OCI-LY1 (cell line): ENCODE measurements at regions not wholly inside any gene's neighbourhood (a gene's known extent, or its start where the extent isn't known, plus 50 kb on each side); places are given as distances from the start of the nearest gene placed in this dataset.

ENCODE experiments used
- H2AFZ ChIP-seq: fragments of 200-600 bp; sonication (generic), shearing (Covaris generic); 2 replicates; pipeline ENCODE4 v1.6.0; 2014; ENCODE audit warnings: antibody characterized with exemption, mild to moderate bottlenecking, low read length
- H3F3A ChIP-seq: fragments of 200-600 bp; sonication (generic), shearing (Covaris generic); 2 replicates; pipeline ENCODE4 v1.6.0; 2014; ENCODE audit warnings: mild to moderate bottlenecking, antibody characterized with exemption, low read length, moderate library complexity; ENCODE audit not compliant: insufficient read depth
- H3K27ac ChIP-seq: fragments of 200-600 bp; sonication (generic); 2 replicates; pipeline ENCODE4 v1.5.1; 2014; ENCODE audit warnings: low read length, mixed run types, mild to moderate bottlenecking, low read depth; ENCODE audit not compliant: poor library complexity, severe bottlenecking
- H3K27me3 ChIP-seq: fragments of 200-600 bp; sonication (generic); 2 replicates; pipeline ENCODE4 v1.6.0; 2014; ENCODE audit warnings: antibody characterized with exemption, mild to moderate bottlenecking, low read length, moderate library complexity; ENCODE audit not compliant: insufficient read depth
- H3K36me3 ChIP-seq: fragments of 200-600 bp; sonication (generic); 2 replicates; pipeline ENCODE4 v1.6.1; 2014; ENCODE audit warnings: mild to moderate bottlenecking, antibody characterized with exemption, low read length, moderate library complexity, mixed read lengths; ENCODE audit not compliant: insufficient read depth
- H3K4me1 ChIP-seq: fragments of 200-600 bp; sonication (generic); 2 replicates; pipeline ENCODE4 v1.5.1; 2014; ENCODE audit warnings: mild to moderate bottlenecking, low read length, moderate library complexity; ENCODE audit not compliant: insufficient read depth, severe bottlenecking
- H3K4me2 ChIP-seq: fragments of 200-600 bp; sonication (generic), shearing (Covaris generic); 2 replicates; pipeline ENCODE4 v1.6.1; 2014; ENCODE audit warnings: low read length
- H3K4me3 ChIP-seq: fragments of 200-600 bp; sonication (generic); 2 replicates; pipeline ENCODE4 v1.5.1; 2014; ENCODE audit warnings: low read length, low read depth, mild to moderate bottlenecking, mixed read lengths; ENCODE audit not compliant: poor library complexity, severe bottlenecking
- H3K79me2 ChIP-seq: fragments of 200-600 bp; shearing (Covaris generic); 2 replicates; pipeline ENCODE4 v1.6.1; 2016; ENCODE audit warnings: mixed run types, low read length, mixed read lengths; ENCODE audit not compliant: insufficient read depth
- H3K9ac ChIP-seq: fragments of 200-600 bp; sonication (generic), shearing (Covaris generic); 2 replicates; pipeline ENCODE4 v1.6.1; 2014; ENCODE audit warnings: mild to moderate bottlenecking, low read length, mixed read lengths
- H3K9me2 ChIP-seq: fragments of 200-600 bp; sonication (generic), shearing (Covaris generic); 2 replicates; pipeline ENCODE4 v1.6.1; 2014; ENCODE audit warnings: low read depth, mild to moderate bottlenecking, low read length, mixed read lengths
- H3K9me3 ChIP-seq: fragments of 200-600 bp; shearing (Covaris generic); 2 replicates; pipeline ENCODE4 v1.6.1; 2014; ENCODE audit warnings: low read length, mixed read lengths
- H4K20me1 ChIP-seq: fragments of 200-600 bp; sonication (generic), shearing (Covaris generic); 2 replicates; pipeline ENCODE4 v1.6.0; 2016; ENCODE audit warnings: mild to moderate bottlenecking, low read length; ENCODE audit not compliant: insufficient read depth
- CTCF ChIP-seq: fragments of 200-600 bp; sonication (generic), shearing (Covaris generic); IDR thresholded peaks from 2 replicates; pipeline ENCODE4 v1.5.1; 2017; ENCODE audit warnings: mild to moderate bottlenecking, antibody characterized with exemption, low read length, moderate library complexity, mixed read lengths
- EZH2 ChIP-seq: fragments of 200-600 bp; sonication (generic), shearing (Covaris generic); IDR thresholded peaks from 2 replicates; pipeline ENCODE4 v1.8.0; 2017; ENCODE audit warnings: borderline replicate concordance, mixed run types, mild to moderate bottlenecking, antibody characterized with exemption, low read length, moderate library complexity, mixed read lengths

- Histone ChIP-seq H3K9me2 (no peaks in the 10 kb centered on the region), H3K4me2 (no peak overlapping the region), H3K27ac (no peak overlapping the region), H3K27me3 (no peaks in the 10 kb centered on the region), H2AFZ (no peak overlapping the region), H3F3A (no peaks in the 10 kb centered on the region), H3K36me3 (no peaks in the 10 kb centered on the region), H3K4me1 (no peaks in the 10 kb centered on the region), H4K20me1 (no peaks in the 10 kb centered on the region), H3K4me3 (no peak overlapping the region), H3K9me3 (no peaks in the 10 kb centered on the region), H3K79me2 (no peaks in the 10 kb centered on the region), H3K9ac (no peak overlapping the region)
- no peak for TF ChIP-seq CTCF
- TF ChIP-seq EZH2, result no peak
Measured at GRCh38 chr3:152087153-152087552, 181.6 kb upstream of the MBNL1 start.

GRCh38 chr3:152089528-152089927 lies 179.2 kb upstream of the MBNL1 start:
- Histone ChIP-seq H3F3A (no peaks in the 10 kb centered on the region), H3K36me3 (no peaks in the 10 kb centered on the region)

DNA sequence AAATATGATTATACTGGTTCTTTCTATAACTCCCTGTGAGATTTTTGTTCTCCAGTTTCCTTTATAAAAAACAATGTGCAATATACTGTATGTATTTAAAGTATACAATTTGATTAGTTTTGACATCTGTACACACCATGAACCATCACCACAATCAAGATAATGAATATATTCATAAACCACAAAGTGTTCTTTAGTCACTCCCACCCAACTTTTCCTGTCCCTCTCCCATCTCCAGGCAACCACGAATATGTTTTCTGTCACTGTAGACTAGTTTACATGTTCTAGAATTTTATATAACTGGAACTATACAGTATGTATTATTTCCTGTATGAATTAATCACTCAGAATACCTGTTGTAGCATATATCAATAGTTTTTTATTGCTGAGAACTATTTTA lies 177.0 kb upstream of the MBNL1 start:
- TF ChIP-seq EZH2 (no peak), CTCF (no peak)
- Histone ChIP-seq H3K4me2 (no peak overlapping the region), H3K27ac (no peak overlapping the region), H3F3A (no peaks in the 10 kb centered on the region), H3K79me2 (no peaks in the 10 kb centered on the region), H4K20me1 (no peaks in the 10 kb centered on the region), H3K9me2 (0 out of 2 replicates have a peak, but pooled peaks cover 2% of the 10 kb centered on the region), H3K9me3 (no peaks in the 10 kb centered on the region), H2AFZ (no peak overlapping the region), H3K9ac (no peak overlapping the region), H3K27me3 (no peaks in the 10 kb centered on the region), H3K4me1 (no peaks in the 10 kb centered on the region), H3K36me3 (no peaks in the 10 kb centered on the region), H3K4me3 (no peak overlapping the region)

More at GRCh38 chr3:152089528-152089927, 179.2 kb upstream of the MBNL1 start:
- TF ChIP-seq EZH2, result no peak
- no peak for TF ChIP-seq CTCF
- no peak overlapping the region for H3K4me2 ChIP-seq
- no peak overlapping the region for H2AFZ ChIP-seq
- H3K27me3 ChIP-seq, result no peaks in the 10 kb centered on the region
- no peak overlapping the region for H3K9ac ChIP-seq
- H3K9me3 ChIP-seq, result no peaks in the 10 kb centered on the region
- no peaks in the 10 kb centered on the region for H3K4me1 ChIP-seq
- H3K4me3 ChIP-seq, result no peak overlapping the region
- no peaks in the 10 kb centered on the region for H4K20me1 ChIP-seq
- no peaks in the 10 kb centered on the region for H3K79me2 ChIP-seq
- 0 out of 2 replicates have a peak, but pooled peaks cover 2% of the 10 kb centered on the region for H3K9me2 ChIP-seq
- H3K27ac ChIP-seq, result no peak overlapping the region
